DMS53 treated with DMSO at 0.1 percent for 48 hours (cell line): ENCODE measurements at regions not wholly inside any gene's neighbourhood (a gene's known extent, or its start where the extent isn't known, plus 50 kb on each side); places are given as distances from the start of the nearest gene placed in this dataset.
"Not testable (repeated sequence)": the region's sequence is repeated elsewhere in the genome, so short reads cannot be mapped to it uniquely, and the experiment has no call there.

Experiments
- DNase-seq: peaks from one replicate; lab custom pipeline; 2025; ENCODE audit not compliant: unreplicated experiment; lab: John Stamatoyannopoulos, UW

- DNase-seq: no peak
Measured at GRCh38 chr18:47682876-47683275, 247.6 kb downstream of the SMAD2 start.

GRCh38 chr18:47680488-47680887 lies 250.0 kb downstream of the SMAD2 start:
- no peak for DNase-seq

GRCh38 chr18:47679864-47680263 lies 250.6 kb downstream of the SMAD2 start:
- DNase-seq: no peak

GRCh38 chr18:47677952-47678351 lies 252.5 kb downstream of the SMAD2 start:
- DNase-seq: no peak

- no peak for DNase-seq
Measured at GRCh38 chr18:47669815-47670214, 260.6 kb downstream of the SMAD2 start.

GRCh38 chr18:47658498-47658897 lies 272.0 kb downstream of the SMAD2 start:
- no peak for DNase-seq

GRCh38 chr18:47654988-47655387 lies 275.5 kb downstream of the SMAD2 start:
- DNase-seq: no peak

- DNase-seq: no peak
Measured at GRCh38 chr18:47644896-47645295, 285.6 kb downstream of the SMAD2 start.

- not testable (repeated sequence) for DNase-seq
Measured at GRCh38 chr18:47637551-47637950, 292.9 kb downstream of the SMAD2 start.

GRCh38 chr18:47635416-47635815 lies 295.0 kb downstream of the SMAD2 start:
- no peak for DNase-seq

GRCh38 chr18:47632970-47633635 lies 297.4 kb downstream of the SMAD2 start:
- DNase-seq: no peak

GRCh38 chr18:47628893-47629292 lies 301.6 kb downstream of the SMAD2 start:
- DNase-seq: no peak

GRCh38 chr18:47628240-47628781 lies 302.1 kb downstream of the SMAD2 start:
- DNase-seq: no peak

- DNase-seq: no peak
Measured at GRCh38 chr18:47627030-47627429, 303.4 kb downstream of the SMAD2 start.

- DNase-seq: no peak
Measured at GRCh38 chr18:47619771-47620448, 310.5 kb downstream of the SMAD2 start.

GRCh38 chr18:47618758-47619157 lies 311.7 kb downstream of the SMAD2 start:
- no peak for DNase-seq

GRCh38 chr18:47615043-47615442 lies 315.4 kb downstream of the SMAD2 start:
- DNase-seq: no peak

- DNase-seq: no peak
Measured at GRCh38 chr18:47613929-47614328, 316.5 kb downstream of the SMAD2 start.

- no peak for DNase-seq
Measured at GRCh38 chr18:47611649-47612048, 318.8 kb downstream of the SMAD2 start.

GRCh38 chr18:47606526-47606925 lies 323.9 kb downstream of the SMAD2 start:
- DNase-seq: no peak

- no peak for DNase-seq
Measured at GRCh38 chr18:47605093-47605492, 325.4 kb downstream of the SMAD2 start.

- DNase-seq: no peak
Measured at GRCh38 chr18:47604021-47604420, 326.4 kb downstream of the SMAD2 start.

GRCh38 chr18:47603158-47603557 lies 327.3 kb downstream of the SMAD2 start:
- no peak for DNase-seq
